HK-2 (cell line): ENCODE measurements at regions not wholly inside any gene's neighbourhood (a gene's known extent, or its start where the extent isn't known, plus 50 kb on each side); places are given as distances from the start of the nearest gene placed in this dataset.
"Not testable (repeated sequence)": the region's sequence is repeated elsewhere in the genome, so short reads cannot be mapped to it uniquely, and the experiment has no call there.

Source experiments
- DNase-seq: peaks from one replicate; pipeline ENCODE4 v3.0.0-alpha.2; 2018; ENCODE audit not compliant: unreplicated experiment

DNA sequence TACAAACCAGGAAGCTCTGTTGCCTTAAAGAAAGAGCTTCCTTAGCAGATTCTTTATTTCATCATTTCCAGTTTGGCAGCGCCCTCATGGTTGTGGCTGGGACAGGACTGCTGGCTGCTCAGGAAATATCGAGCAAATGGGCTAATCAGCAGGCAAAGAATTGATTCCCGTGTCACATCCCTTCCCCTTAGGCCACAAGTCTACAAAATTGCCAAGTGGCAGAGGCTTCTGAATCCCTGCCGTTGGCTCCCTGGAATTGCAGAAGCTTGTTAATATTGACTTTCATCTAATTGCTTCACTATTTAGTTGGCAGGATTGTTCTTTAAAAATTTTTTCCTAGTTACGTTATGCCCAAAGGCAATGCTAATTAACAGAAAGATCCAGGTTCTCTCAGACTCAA, 456.3 kb upstream of the ERCC4 start:
- no peak for DNase-seq

DNA sequence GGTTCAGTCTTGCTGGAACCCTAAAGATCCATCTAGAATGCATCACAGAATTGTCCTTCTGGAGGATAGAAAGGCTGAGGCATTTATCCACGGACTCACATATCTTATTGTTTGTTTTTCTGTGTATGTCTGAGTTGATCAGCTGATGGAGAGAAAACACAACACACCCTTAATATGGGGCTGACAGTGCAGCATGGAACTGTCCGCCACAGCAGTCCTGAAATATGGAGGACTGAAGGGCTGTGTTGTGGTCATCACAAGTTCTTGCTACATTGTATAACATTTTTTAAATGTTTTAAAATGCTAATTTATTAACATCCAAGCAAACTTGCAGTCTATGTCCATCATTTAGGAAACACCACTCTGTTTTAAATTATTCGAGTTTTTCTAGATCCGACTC, 448.9 kb upstream of the ERCC4 start:
- DNase-seq = no peak

DNA sequence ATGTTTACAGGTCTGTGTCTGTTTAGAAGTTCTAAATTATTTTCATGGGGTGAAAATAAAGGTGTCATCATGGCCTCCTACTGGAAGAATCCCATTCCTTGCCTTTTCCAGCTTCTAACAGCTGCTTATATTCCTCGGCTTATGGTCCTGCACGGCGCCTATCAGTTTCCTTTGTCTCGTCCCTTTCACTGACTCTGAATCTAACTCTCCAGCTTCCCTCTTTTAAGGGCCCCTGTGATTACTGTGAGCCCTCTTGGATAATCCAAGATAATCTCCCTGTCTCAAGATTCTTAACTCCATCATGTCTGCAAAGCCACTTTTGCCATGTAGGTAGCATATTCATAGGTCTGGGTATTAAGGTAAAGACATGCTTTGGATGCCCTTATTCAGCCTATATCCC, 441.0 kb upstream of the ERCC4 start:
- no peak for DNase-seq

DNA sequence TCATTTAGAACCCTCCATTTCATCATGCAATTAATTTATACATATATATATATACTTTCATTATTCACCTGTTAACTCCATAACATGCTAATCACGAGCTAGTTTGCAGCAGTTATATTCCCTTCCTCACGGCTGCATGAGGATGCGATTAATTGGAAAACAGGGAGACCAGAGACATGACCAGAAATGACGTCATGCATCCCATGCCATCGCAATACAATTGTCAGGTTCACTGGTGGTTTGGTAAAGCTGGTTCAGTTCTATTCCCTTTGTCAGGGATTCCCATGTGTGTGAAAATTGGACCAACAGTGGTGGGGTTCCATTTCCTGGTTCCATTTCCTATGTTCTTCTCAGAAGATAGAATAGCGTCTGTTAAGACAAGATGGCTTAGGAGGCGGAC, 440.4 kb upstream of the ERCC4 start:
- no peak for DNase-seq

DNA sequence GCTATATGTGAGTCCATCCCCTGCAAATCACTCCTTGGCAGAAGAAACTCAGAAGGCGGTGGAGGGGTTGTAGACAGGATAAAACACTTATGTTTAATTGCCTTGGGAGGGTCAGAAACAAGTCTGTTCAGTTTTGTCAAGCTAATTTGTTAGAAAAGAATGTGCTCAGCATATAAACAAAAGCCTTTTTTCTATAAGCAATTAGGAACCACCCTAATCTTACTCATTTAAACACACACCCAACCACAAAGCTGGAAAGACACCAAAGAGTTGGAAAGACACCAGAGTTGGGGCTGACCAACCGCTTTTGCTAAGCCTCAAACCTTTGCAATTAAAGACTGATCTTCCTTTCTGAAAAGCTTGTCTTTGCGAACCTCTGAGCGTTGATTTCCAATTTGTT, 439.2 kb upstream of the ERCC4 start:
- DNase-seq = no peak

DNA sequence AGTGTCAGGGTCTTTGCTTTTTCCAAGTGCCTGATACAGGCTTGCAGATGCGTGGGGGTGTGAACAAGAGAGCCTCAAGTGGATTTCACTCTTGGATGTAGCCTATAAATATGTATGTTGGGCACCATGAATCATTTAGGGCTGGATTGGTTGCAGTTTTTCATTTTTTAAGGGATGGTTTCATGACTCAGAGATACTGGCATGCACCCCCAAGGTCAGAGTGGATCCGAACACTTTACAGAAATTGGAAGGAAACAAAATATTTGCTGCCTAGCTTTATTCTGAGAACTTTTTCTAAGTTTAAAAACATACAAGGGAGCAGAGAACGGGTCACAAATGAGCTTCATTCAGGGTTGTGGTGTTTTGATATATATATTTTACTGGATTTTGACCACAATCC, 436.8 kb upstream of the ERCC4 start:
- DNase-seq = no peak

DNA sequence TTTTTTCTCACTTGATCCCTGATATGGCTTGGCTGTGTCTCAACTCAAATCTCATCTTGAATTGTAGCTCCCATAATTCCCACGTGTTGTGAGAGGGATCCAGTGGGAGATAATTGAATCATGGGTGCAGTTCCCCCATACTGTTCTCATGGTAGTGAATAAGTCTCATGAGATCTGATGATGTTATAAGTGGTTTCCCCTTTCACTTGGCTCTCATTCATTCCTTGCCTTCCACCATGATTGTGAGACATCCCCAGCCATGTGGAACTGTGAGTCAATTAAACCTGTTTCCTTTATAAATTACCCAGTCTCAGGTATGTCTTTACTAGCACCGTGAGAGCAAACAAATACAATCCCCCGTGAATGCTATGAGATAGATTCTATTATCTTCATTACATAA, 430.5 kb upstream of the ERCC4 start:
- not testable (repeated sequence) for DNase-seq

DNA sequence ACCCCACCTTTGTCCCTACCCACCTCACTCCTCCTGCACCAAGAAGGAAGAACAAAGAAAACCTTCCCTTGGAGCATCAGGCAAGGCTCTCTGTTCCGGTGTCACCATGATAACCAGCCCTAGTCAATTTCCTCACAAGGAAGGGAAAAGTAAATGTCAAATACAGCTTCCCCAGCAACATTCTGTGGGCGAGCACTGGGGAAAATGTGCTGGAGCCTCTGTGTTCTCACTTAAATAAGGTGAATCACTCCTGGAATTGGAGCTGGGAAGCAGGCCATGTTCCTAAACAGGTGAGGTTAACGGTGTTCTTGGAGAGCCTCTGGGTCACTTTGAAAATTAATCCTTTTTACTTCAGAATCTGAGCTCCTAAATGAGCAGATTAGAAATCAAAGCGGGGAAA, 427.9 kb upstream of the ERCC4 start:
- no peak for DNase-seq

DNA sequence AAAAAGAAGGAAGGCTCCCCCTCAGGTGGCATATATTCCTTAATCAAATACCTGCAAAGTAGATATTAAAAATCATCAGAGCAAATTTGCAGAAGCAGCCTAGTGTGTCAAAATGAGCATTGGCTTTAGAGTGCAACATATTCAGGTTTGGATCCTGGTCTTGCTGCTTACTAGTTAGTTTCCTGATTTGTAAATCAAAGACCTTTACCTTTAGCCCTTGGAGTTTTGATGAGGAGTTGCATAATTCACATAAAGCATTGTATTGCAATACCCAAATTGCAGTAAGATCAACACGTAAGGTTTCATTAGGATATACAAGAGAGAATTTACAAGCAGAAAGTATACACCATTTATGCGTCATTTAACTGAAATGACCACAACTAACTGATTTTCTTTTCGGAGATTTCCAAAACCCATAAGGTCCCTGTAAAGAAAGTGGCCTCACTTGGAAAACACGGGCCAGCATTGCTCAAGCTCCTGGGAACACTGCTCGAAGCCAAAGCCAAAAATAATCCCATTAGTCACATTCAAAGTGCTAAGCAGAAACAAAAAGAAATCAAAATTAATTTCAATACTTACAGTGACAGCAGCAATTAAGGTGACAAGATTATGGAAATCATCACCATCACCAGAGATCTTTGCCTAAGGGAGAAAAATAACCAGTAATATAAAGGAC, 415.9 kb upstream of the ERCC4 start:
- DNase-seq = no peak

DNA sequence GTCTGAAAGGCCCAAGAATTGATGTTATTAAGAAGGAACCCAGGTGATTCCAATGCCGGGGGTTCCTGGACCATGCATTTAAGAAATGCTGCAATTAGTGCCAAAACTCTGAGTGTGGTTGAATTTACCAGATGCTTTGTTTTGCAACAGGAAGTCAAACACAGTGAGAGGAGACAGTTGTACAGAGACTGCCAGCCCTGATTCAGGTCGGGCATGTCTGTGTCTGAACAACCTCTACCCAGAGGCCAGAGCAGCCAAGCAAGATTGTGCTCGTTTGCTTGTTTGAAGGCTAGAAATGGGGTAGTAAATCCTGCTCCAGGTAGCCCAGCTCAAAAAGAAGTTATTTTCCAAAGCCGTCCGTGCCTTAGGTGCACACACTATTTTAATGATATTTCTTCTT, 412.4 kb upstream of the ERCC4 start:
- DNase-seq = no peak

DNA sequence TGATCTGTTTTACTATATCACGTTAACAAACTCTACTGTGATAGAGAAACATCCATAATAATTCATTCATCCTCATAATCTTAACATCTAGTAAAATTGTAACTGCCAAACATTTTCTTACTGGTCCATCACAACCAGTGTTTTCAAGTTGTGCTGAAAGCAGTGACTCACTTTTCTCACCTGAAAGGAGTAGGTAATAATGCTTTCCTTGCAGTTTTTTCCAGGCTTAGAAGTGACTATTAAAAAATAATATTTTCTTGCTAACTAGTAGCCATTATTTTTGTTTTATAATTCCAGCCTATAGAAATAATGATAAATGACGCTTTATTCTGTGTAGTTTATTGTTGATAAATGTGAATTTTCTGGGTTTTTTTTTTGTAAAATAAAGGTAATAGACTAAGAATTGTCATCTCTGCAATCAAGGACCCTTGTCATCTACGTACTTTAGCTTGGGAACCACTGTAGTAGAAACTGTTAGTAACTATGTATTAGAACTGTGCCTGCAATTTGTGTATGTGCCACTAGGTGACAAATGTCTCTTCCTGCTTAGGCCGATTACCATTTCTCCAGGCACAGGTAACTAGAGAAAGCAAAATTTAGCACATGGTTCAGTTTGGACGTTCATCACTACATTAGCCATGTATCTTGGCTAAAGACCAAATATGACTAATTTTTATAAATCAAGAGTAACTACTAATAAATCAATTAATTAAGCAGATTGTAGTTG, 409.4 kb upstream of the ERCC4 start:
- DNase-seq = no peak

DNA sequence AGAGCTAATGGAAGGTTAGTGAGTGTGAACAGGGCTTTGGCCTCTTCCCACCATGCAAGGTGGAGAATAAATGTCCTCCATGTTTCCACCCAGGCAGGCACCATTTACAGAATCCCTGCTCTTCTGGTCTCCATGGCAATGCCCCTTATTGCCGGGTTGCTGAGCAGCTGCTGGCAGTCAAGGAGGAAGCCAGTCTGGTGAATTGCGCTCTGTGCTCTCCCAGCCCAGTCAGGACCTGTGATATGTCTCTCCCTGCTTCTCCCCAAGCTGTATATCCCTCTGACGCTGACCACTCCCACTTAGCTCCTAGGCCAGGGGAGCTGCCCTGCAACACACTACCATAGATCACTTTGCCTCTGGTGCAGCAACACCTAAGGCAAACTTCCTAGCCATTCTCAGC, 402.1 kb upstream of the ERCC4 start:
- DNase-seq = no peak

DNA sequence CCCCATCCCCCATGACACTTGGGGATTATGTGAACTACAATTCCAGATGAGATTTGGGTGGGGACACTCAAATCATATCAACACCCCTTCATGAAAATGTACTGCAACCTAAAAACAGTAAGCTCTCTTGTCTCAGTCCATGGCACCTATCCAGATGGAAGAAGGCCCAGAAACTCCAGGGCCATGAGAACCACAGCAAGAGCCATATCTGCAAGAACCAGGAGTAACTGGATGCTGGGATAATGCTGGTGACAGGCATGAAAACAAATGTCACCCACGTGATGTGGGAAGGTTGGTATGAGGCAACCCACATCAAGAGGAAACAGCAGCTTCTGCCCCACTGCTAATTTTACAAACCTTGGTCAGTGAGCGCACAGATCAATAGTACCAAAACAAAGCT, 400.1 kb upstream of the ERCC4 start:
- DNase-seq = no peak

DNA sequence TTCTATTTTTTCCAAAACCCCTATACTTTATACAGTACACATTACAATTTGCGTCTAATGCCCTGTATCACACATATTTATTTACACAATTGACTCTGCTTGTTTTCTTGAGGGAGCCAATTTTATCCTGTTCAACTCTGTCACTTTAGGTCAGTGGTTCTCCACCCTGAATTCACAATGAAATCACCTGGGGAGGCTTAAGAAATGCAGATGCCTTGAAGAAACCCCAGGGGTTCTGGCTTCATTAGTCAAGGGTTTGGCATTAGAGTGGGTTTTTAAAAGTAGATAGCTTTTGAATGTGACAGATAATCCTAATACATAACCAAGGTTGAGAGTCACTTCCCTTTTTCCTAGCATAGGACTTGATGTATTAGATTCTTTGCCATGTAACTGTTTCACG, 398.6 kb upstream of the ERCC4 start:
- DNase-seq = no peak

DNA sequence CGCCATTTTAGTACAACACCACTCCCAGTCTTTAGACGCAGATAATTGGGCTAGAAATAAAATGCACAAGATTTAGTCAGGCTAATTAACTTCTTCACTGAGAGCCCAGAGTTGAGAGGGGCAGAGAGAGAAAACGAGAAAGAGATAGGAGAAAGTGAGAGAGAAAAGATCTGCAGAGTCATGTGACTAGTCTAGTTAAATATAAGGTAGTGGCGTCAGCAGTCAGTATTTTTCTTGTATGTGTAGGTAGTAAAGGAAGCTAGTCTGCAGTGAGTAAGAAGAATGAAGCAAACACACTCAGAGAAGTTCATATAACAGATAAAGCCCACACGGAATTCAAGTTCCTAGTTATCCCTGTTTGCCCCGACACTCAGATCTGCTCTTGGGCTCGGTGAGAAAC, 392.6 kb upstream of the ERCC4 start:
- DNase-seq = no peak

DNA sequence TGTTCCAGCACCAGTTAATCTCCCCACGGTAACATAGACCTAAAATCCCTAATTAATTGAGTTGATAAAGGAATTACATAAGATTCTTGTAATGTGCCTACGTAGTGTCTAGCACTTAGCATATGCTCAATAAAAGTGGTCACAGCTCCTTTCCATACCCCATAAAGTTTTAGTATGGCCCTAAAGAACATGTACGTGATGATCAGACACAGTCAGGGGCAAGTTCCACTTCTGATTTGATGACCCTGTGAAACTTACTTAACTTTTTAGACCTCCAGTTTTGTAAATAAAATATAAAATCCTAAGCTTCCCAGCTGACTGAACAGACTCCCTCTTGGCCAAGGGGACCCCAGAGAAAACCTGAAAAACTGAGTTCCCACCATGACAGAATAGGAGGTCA, 391.3 kb upstream of the ERCC4 start:
- DNase-seq = no peak

DNA sequence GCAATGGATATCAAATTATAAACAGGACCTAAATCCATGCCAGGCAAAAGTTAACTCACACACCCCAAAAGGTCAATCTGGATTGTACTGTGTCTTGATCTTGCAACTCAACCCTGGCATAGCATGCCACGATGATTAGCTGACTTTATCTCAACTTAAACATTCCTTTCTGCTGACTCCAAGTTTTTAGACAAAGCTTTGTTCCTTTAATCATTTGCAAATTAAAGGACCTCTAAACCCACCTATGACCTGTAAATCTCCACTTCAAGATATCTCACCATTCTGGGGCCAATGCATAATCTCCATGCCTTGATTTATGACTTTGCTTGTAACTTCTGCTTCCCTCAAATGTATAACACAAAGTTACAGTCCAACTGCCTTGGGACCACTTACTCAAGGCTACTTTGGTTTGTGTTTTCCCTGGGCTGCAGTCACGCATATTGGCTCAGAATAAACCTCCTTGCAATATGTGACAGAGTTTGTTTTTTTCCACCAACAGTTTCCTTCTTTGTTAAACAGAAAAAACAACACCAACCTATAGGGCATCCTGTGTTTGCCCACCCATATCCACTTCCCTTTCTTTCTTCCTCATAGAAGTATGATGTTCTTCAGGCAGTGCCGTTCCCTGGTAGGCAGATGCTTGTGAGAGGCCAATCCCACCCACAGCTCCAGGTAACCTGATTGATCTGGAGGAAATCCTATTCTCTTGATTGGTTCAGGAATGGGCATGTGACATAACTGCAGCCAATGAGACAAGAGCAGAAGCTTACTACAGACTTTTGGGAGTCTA, 390.6 kb upstream of the ERCC4 start:
- no peak for DNase-seq

DNA sequence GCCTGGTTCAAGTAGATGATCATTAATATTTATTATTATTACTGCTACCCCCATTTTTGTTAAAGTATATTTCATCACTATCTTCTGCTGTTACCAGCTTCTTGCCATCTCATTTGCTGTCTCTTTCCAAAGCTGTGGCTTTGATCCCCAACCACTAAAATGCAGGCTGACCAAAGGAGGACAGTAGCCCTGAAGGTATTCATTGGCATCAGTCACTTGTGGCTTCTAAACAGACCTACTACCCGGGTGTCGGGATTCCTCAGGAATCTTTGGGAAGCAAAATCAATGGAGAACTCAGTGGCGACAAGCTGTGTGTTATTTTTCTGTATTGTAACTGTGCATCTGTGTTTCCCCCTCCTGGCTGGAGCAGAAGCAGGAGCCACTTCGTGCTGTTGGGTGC, 379.2 kb upstream of the ERCC4 start:
- no peak for DNase-seq

DNA sequence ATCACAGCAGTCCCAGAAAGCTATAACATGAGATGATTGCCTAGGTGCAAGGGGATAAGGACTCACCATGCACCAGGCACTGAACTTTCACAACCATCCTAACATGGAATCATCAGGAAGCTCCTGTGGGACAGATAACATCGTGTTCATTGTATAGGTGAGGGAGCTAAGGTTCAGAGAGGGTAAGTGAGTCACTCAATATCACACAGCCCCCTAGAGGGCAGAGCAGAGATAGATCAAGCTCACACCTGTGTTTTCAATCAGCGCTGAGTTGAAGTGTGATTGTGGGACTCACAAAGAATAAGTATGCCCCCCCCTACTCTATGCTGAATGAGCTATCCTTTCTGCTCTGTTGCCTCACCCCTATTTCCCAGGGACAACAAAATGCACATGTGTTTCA, 377.7 kb upstream of the ERCC4 start:
- no peak for DNase-seq

DNA sequence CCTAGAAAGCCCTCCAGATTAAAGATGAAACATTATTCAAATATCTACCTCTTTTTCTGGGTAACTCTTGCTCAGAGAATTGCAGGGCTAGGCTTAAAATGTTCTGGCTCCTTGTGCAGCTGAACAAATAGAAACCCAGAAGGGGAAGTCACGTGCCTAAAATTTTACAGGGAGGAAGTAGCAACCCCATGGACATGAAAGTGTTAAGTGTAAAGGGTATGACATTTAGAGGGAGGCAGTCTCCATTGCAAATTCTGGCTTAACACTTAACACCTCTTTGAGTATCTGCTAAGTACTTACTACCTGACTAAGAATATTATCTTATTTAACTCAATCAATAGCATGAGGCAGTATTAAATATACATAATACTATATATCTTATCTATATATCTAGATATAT, 376.1 kb upstream of the ERCC4 start:
- no peak for DNase-seq

DNA sequence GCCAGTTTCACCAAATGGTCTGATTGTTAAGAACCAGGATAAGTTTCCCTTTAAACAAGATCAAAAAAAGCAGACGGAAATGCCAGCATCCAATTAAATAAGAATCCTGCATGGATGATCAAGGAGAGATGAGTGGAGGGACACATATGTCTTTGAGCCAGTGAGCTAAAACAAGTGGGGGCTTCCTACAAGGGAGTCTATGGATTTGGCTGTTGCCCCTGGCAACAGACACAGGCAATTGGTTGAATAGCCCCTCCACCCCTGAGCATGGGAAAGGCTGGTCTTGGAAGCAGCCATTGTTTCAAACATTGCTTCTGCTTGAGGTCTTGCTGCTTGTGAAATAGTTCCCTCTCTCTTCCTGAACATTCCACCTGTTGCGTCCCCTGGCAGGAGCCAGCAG, 374.7 kb upstream of the ERCC4 start:
- DNase-seq = no peak

DNA sequence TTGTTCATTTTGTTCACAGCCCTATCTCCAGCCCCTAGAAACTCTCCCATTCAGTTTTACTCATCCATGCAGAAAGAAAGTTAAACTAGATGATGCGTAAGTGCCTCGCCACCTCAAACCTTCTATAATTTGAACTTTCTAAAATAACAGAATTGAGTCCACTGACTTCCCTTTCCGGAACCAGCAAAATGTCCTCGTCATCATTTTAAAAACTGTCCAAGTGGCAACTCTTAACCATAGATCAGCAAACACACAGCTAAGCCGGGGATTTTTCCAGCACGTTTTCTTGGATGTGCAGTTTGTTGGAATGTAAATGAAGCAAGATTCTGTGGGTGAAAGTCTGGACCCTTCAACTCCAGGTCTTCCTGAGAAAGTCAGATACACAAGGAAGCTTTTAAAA, 369.7 kb upstream of the ERCC4 start:
- no peak for DNase-seq
